H9 (cell line): ENCODE measurements at regions not wholly inside any gene's neighbourhood (a gene's known extent, or its start where the extent isn't known, plus 50 kb on each side); places are given as distances from the start of the nearest gene placed in this dataset.

Experiments
- DNase-seq: peaks from one replicate; pipeline ENCODE4 v3.0.0-alpha.2; 2017
- H2AFZ ChIP-seq: one replicate; pipeline ENCODE4 v1.6.1; 2013; ENCODE audit warnings: mild to moderate bottlenecking, low read length, control low read depth, moderate library complexity
- H2AK5ac ChIP-seq: 2 replicates; pipeline ENCODE4 v1.6.1; 2013; ENCODE audit warnings: low read length, control low read depth, mixed read lengths; ENCODE audit not compliant: insufficient read length
- H2BK120ac ChIP-seq: one replicate; pipeline ENCODE4 v1.6.1; 2013; ENCODE audit warnings: low read depth, mild to moderate bottlenecking, low read length, control low read depth, inconsistent platforms; ENCODE audit not compliant: poor library complexity, severe bottlenecking
- H2BK12ac ChIP-seq: 2 replicates; pipeline ENCODE4 v1.6.1; 2013; ENCODE audit warnings: low read length, control low read depth, mixed read lengths, low read depth; ENCODE audit not compliant: insufficient read length
- H2BK15ac ChIP-seq: 2 replicates; pipeline ENCODE4 v1.6.1; 2013; ENCODE audit warnings: low read depth, low read length, control low read depth
- H2BK20ac ChIP-seq: one replicate; pipeline ENCODE4 v1.6.1; 2013; ENCODE audit warnings: low read depth, mild to moderate bottlenecking, low read length, control low read depth, inconsistent platforms; ENCODE audit not compliant: poor library complexity, severe bottlenecking
- H2BK5ac ChIP-seq: 2 replicates; pipeline ENCODE4 v1.6.1; 2013; ENCODE audit warnings: low read length, control low read depth, mixed read lengths; ENCODE audit not compliant: insufficient read length
- H3K14ac ChIP-seq: 2 replicates; pipeline ENCODE4 v1.6.1; 2013; ENCODE audit warnings: low read length, control low read depth; ENCODE audit not compliant: insufficient read depth
- H3K18ac ChIP-seq: 2 replicates; pipeline ENCODE4 v1.6.1; 2013; ENCODE audit warnings: low read depth, mild to moderate bottlenecking, mixed read lengths, low read length, control low read depth; ENCODE audit not compliant: insufficient read length
- H3K23ac ChIP-seq: 2 replicates; pipeline ENCODE4 v1.6.1; 2013; ENCODE audit warnings: low read length, control low read depth, mixed read lengths, low read depth; ENCODE audit not compliant: insufficient read length
- H3K23me2 ChIP-seq: 2 replicates; pipeline ENCODE4 v1.6.1; 2013; ENCODE audit warnings: low read depth, mild to moderate bottlenecking, mixed read lengths, low read length, control low read depth; ENCODE audit not compliant: insufficient read length, poor library complexity, severe bottlenecking
- H3K27ac ChIP-seq: 2 replicates; pipeline ENCODE4 v1.5.1; 2013; ENCODE audit warnings: low read length, control low read depth, mixed read lengths, low read depth; ENCODE audit not compliant: insufficient read length
- H3K27me3 ChIP-seq: 2 replicates; pipeline ENCODE4 v1.6.1; 2013; ENCODE audit warnings: low read length, control low read depth, inconsistent platforms; ENCODE audit not compliant: insufficient read depth
- H3K4ac ChIP-seq: 2 replicates; pipeline ENCODE4 v1.6.1; 2013; ENCODE audit warnings: low read depth, mild to moderate bottlenecking, control low read depth, inconsistent platforms, low read length, moderate library complexity
- H3K4me1 ChIP-seq: 2 replicates; pipeline ENCODE4 v1.6.1; 2013; ENCODE audit warnings: low read length, control low read depth, inconsistent platforms; ENCODE audit not compliant: insufficient read depth
- H3K4me2 ChIP-seq: 2 replicates; pipeline ENCODE4 v1.6.1; 2013; ENCODE audit warnings: low read length, control low read depth, mixed read lengths; ENCODE audit not compliant: insufficient read length, insufficient read depth
- H3K56ac ChIP-seq: 2 replicates; pipeline ENCODE4 v1.6.1; 2013; ENCODE audit warnings: low read depth, mild to moderate bottlenecking, mixed read lengths, low read length, control low read depth; ENCODE audit not compliant: insufficient read length
- H3K79me1 ChIP-seq: 2 replicates; pipeline ENCODE4 v1.6.1; 2013; ENCODE audit warnings: low read depth, mild to moderate bottlenecking, moderate library complexity, low read length, control low read depth, inconsistent platforms; ENCODE audit not compliant: insufficient read depth, poor library complexity, severe bottlenecking
- H3K79me2 ChIP-seq: 2 replicates; pipeline ENCODE4 v1.6.1; 2013; ENCODE audit warnings: low read length, control low read depth, inconsistent platforms; ENCODE audit not compliant: insufficient read depth
- H3K9ac ChIP-seq: 2 replicates; pipeline ENCODE4 v1.6.1; 2013; ENCODE audit warnings: low read length, control low read depth, mixed read lengths; ENCODE audit not compliant: insufficient read length; ENCODE audit errors: extremely low read depth
- H3K9me3 ChIP-seq: one replicate; pipeline ENCODE4 v1.6.1; 2013; ENCODE audit warnings: low read depth, low read length, inconsistent platforms; ENCODE audit not compliant: control insufficient read depth
- H3T11ph ChIP-seq: one replicate; pipeline ENCODE4 v1.6.1; 2013; ENCODE audit warnings: mild to moderate bottlenecking, low read length, control low read depth, inconsistent platforms
- H4K20me1 ChIP-seq: one replicate; pipeline ENCODE4 v1.6.1; 2013; ENCODE audit not compliant: control insufficient read depth, insufficient read length, insufficient read depth
- H4K5ac ChIP-seq: 2 replicates; pipeline ENCODE4 v1.6.1; 2013; ENCODE audit warnings: low read depth, mild to moderate bottlenecking, mixed read lengths, low read length, control low read depth; ENCODE audit not compliant: insufficient read length
- H4K8ac ChIP-seq: replicated peaks from 2 replicates; pipeline ENCODE4 v1.6.1; 2013; ENCODE audit warnings: low read length, control low read depth, mixed read lengths, low read depth; ENCODE audit not compliant: insufficient read length
- H4K91ac ChIP-seq: 2 replicates; pipeline ENCODE4 v1.6.1; 2013; ENCODE audit warnings: low read depth, mild to moderate bottlenecking, moderate library complexity, mixed read lengths, low read length, control low read depth; ENCODE audit not compliant: insufficient read length
- H3K27ac Mint-ChIP-seq, 3 experiments: 2 replicates in 2 of 3; 3 replicates in 1 of 3; pipeline ENCODE4 v1.8.0; 2020 to 2021; ENCODE audit warnings: mixed read lengths in 3 of 3, mild to moderate bottlenecking in 1 of 3, moderate library complexity in 1 of 3
- H3K27me3 Mint-ChIP-seq: 2 replicates; pipeline ENCODE4 v1.8.0; 2021; ENCODE audit warnings: low read depth, mild to moderate bottlenecking, moderate library complexity, mixed read lengths
- H3K36me3 Mint-ChIP-seq, 3 experiments: 2 replicates in 2 of 3; 3 replicates in 1 of 3; pipeline ENCODE4 v1.8.0; 2020 to 2021; ENCODE audit warnings: low read depth in 3 of 3, mixed read lengths in 3 of 3; ENCODE audit not compliant: insufficient read depth in 1 of 3
- H3K4me1 Mint-ChIP-seq, 2 experiments: 2 replicates each; pipeline ENCODE4 v1.8.0; 2020; ENCODE audit warnings: mixed read lengths in 2 of 2
- H3K4me3 Mint-ChIP-seq, 2 experiments: 2 replicates in 1 of 2; 3 replicates in 1 of 2; pipeline ENCODE4 v1.8.0; 2020 to 2021; ENCODE audit warnings: mild to moderate bottlenecking in 2 of 2, mixed read lengths in 2 of 2, moderate library complexity in 1 of 2
- H3K9me3 Mint-ChIP-seq, 2 experiments: 2 replicates in 1 of 2; 3 replicates in 1 of 2; pipeline ENCODE4 v1.8.0; 2020; ENCODE audit warnings: mild to moderate bottlenecking in 2 of 2, mixed read lengths in 2 of 2, moderate library complexity in 1 of 2
- CTCF ChIP-seq: fragments of 200-600 bp; sonication (generic); conservative IDR thresholded peaks from 3 replicates; pipeline ENCODE4 v1.8.0; 2021; ENCODE audit warnings: antibody characterized with exemption, mild to moderate bottlenecking
- WGBS: extraction: QIAGEN DNeasy Blood & Tissue Kit; methylation state at CpG from one replicate; pipeline ENCODE4 v1.1.7; 2013; ENCODE audit warnings: missing lambda C conversion rate, low lambda C conversion rate, mixed read lengths; ENCODE audit not compliant: insufficient read length; ENCODE audit errors: extremely low coverage; 5-methylcytosine and 5-hydroxymethylcytosine counted together

- H3K4me2 ChIP-seq, result no peak overlapping the region
- H3K36me3 Mint-ChIP-seq, result peaks cover 0 to 4% (median 3%) of the 10 kb centered on the region in 3 experiments; a peak in 2 of 7 replicates
- no CpG with 5 or more reads among the region's 3 CpGs for WGBS
Observed at GRCh38 chr5:57817924-57818323, 335.3 kb upstream of the ACTBL2 start.

More at GRCh38 chr5:57817924-57818323, 335.3 kb upstream of the ACTBL2 start:
- TF ChIP-seq CTCF, result no peak
- H3K79me1 ChIP-seq, result no peaks in the 10 kb centered on the region
- H3K27ac Mint-ChIP-seq, result no peak overlapping the region
- no peaks in the 10 kb centered on the region for H3K9me3 ChIP-seq
- H2BK20ac ChIP-seq, result no peak overlapping the region
- no peaks in the 10 kb centered on the region for H3K27me3 Mint-ChIP-seq
- H3K9me3 Mint-ChIP-seq, result peaks cover 5 to 13% of the 10 kb centered on the region in 2 experiments; a peak in 4 of 5 replicates
- peaks cover 10 to 14% of the 10 kb centered on the region in 2 experiments for H3K4me1 Mint-ChIP-seq
- no peak overlapping the region for H2AFZ ChIP-seq
- H2AK5ac ChIP-seq, result no peak overlapping the region
- H2BK15ac ChIP-seq, result no peak overlapping the region
- H2BK120ac ChIP-seq, result no peak overlapping the region
- H4K20me1 ChIP-seq, result no peaks in the 10 kb centered on the region
- H3K9ac ChIP-seq, result no peak overlapping the region
- H3K27me3 ChIP-seq, result no peaks in the 10 kb centered on the region
- no peak overlapping the region for H4K8ac ChIP-seq
- no peak overlapping the region for H2BK12ac ChIP-seq
- H3K18ac ChIP-seq, result no peak overlapping the region
- H3K4me3 Mint-ChIP-seq, result no peak overlapping the region
- no peaks in the 10 kb centered on the region; the same call in 1 of the 2 replicates for H3K4me1 ChIP-seq
- H4K91ac ChIP-seq, result no peak overlapping the region
- no peak for DNase-seq
- H3K79me2 ChIP-seq, result no peaks in the 10 kb centered on the region
- no peak overlapping the region for H2BK5ac ChIP-seq
- no peak overlapping the region for H3T11ph ChIP-seq
- no peak overlapping the region for H3K27ac ChIP-seq
- H3K56ac ChIP-seq, result no peak overlapping the region
- no peak overlapping the region for H3K4ac ChIP-seq
- H4K5ac ChIP-seq, result no peak overlapping the region
- H3K14ac ChIP-seq, result no peak overlapping the region
- no peaks in the 10 kb centered on the region for H3K23me2 ChIP-seq
- H3K23ac ChIP-seq, result no peak overlapping the region
